ENCODE measurements at regions not wholly inside any gene's neighbourhood (a gene's known extent, or its start where the extent isn't known, plus 50 kb on each side); places are given as distances from the start of the nearest gene placed in this dataset.

GRCh38 chr16:26651884-26652283 lies 414.8 kb upstream of the C16orf82 start:
- TF ChIP-seq CTCF (IDR thresholded peaks at IDR 0.05; ENCODE audit: low read depth, low read length): no peak
- no peak for TF ChIP-seq EZH2phosphoT487 (IDR thresholded peaks at IDR 0.05; ENCODE audit: low read depth)

All from OCI-LY3 (cell line).